ENCODE measurements at regions not wholly inside any gene's neighbourhood (a gene's known extent, or its start where the extent isn't known, plus 50 kb on each side); places are given as distances from the start of the nearest gene placed in this dataset.

GRCh38 chr6:28719275-28719940 lies 193.7 kb downstream of the GPX5 start:
- Histone ChIP-seq H3K4me3 (ENCODE audit: low read depth in 1 of 5, low read length in 5 of 5) (no peak overlapping the region), H3K36me3 (ENCODE audit: control insufficient read depth in 5 of 5, insufficient read depth in 5 of 5, low read length in 5 of 5) (no peaks in the 10 kb centered on the region), H3K27ac (ENCODE audit: low read depth, low read length) (no peak overlapping the region), H3K9me3 (ENCODE audit: control insufficient read depth in 5 of 5, low read length in 5 of 5) (no peaks in the 10 kb centered on the region), H3K9ac (ENCODE audit: low read length in 5 of 5) (no peak overlapping the region), H3K4me1 (ENCODE audit: control insufficient read depth in 5 of 5, insufficient read depth in 5 of 5, low read length in 5 of 5) (no peaks in the 10 kb centered on the region), H3K27me3 (ENCODE audit: control insufficient read depth in 5 of 5, insufficient read depth in 4 of 5, low read length in 5 of 5) (peaks cover 5 to 10% (median 7%) of the 10 kb centered on the region in 5 donors)

DNA sequence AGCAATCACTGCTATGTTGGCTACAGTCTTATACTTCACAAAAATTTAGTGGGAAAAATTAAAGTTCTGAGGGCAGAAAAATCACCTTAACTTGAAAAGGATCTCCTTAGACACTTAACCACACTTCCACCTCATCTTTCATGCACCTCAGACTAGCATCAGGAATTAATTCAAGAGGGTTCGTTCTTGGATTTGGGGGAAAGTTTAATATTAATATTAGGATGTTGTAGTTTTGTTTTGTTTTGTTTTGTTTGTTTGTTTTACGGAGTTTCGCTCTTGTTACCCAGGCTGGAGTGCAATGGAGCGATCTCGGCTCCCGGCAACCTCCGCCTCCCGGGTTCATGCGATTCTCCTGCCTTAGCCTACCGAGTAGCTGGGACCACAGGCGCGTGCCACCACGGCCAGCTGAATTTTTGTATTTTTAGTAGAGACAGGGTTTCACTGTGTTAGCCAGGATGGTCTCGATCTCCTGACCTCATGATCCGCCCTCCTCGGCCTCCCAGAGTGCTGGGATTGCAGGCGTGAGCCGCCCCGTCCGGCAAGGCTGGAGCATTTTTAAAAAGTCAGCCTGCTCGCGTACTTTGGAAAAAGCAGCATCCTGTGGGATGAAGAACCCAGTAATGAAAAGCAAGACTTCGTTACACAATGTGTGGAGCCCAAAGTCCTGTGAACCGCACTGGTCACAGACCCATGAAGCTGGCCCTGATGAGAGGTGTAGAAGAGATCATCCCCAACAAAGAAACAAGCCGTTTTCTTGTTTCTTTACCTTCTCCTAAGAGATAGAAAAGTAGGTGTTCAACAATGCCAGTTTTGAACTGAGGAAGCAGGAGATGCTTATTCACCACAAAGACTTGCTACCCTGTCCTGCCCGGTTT lies 194.9 kb downstream of the GPX5 start:
- H3K4me1 ChIP-seq (ENCODE audit: control insufficient read depth in 5 of 5, insufficient read depth in 5 of 5, low read length in 5 of 5): no peaks in the 10 kb centered on the region
- no peaks in the 10 kb centered on the region for H3K9me3 ChIP-seq (ENCODE audit: control insufficient read depth in 5 of 5, low read length in 5 of 5)
- peaks cover 5 to 10% (median 7%) of the 10 kb centered on the region in 5 donors for H3K27me3 ChIP-seq (ENCODE audit: control insufficient read depth in 5 of 5, insufficient read depth in 4 of 5, low read length in 5 of 5)
- no peak overlapping the region for H3K27ac ChIP-seq (ENCODE audit: low read depth, low read length)
- no peak overlapping the region for H3K4me3 ChIP-seq (ENCODE audit: low read depth in 1 of 5, low read length in 5 of 5)
- H3K36me3 ChIP-seq (ENCODE audit: control insufficient read depth in 5 of 5, insufficient read depth in 5 of 5, low read length in 5 of 5): no peaks in the 10 kb centered on the region
- no peak overlapping the region for H3K9ac ChIP-seq (ENCODE audit: low read length in 5 of 5)

DNA sequence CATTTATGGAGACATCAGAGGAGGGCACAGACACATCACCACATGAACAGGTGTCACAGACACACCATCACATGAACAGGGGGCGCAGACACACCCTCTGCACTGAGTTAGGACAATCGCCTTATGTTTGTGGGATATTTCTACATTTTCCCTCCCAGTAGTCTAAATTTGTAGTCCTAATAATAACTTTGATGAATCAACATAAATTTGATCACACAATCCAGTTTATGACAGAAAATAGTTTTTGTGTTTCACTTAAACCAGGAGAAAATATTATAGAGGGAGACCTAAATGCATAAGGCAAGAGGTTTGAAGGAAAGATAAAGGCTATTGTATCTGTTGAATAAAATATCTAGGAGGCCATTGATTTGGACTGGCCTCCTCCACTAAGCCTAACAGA lies 195.7 kb downstream of the GPX5 start:
- Histone ChIP-seq H3K27me3 (ENCODE audit: control insufficient read depth in 5 of 5, insufficient read depth in 4 of 5, low read length in 5 of 5) (peaks cover 5 to 10% (median 7%) of the 10 kb centered on the region in 5 donors), H3K4me3 (ENCODE audit: low read depth in 1 of 5, low read length in 5 of 5) (no peak overlapping the region), H3K4me1 (ENCODE audit: control insufficient read depth in 5 of 5, insufficient read depth in 5 of 5, low read length in 5 of 5) (no peaks in the 10 kb centered on the region), H3K9me3 (ENCODE audit: control insufficient read depth in 5 of 5, low read length in 5 of 5) (no peaks in the 10 kb centered on the region), H3K27ac (ENCODE audit: low read depth, low read length) (no peak overlapping the region), H3K9ac (ENCODE audit: low read length in 5 of 5) (no peak overlapping the region), H3K36me3 (ENCODE audit: control insufficient read depth in 5 of 5, insufficient read depth in 5 of 5, low read length in 5 of 5) (no peaks in the 10 kb centered on the region)

- H3K27me3 ChIP-seq (ENCODE audit: control insufficient read depth in 5 of 5, insufficient read depth in 4 of 5, low read length in 5 of 5): peaks cover 5 to 7% (median 7%) of the 10 kb centered on the region in 5 donors
- H3K9ac ChIP-seq (ENCODE audit: low read length in 5 of 5): no peak overlapping the region
Measured at GRCh38 chr6:28724395-28724794, 198.7 kb downstream of the GPX5 start.

GRCh38 chr6:28725274-28725809 lies 198.4 kb downstream of the TRIM27 start:
- H3K4me3 ChIP-seq (ENCODE audit: low read depth in 1 of 5, low read length in 5 of 5): no peak overlapping the region
- H3K4me1 ChIP-seq (ENCODE audit: control insufficient read depth in 5 of 5, insufficient read depth in 5 of 5, low read length in 5 of 5): peaks cover 0 to 22% (median 9%) of the 10 kb centered on the region in 5 donors
- no peak overlapping the region for H3K27ac ChIP-seq (ENCODE audit: low read depth, low read length)
- H3K27me3 ChIP-seq (ENCODE audit: control insufficient read depth in 5 of 5, insufficient read depth in 4 of 5, low read length in 5 of 5): peaks cover 5 to 7% (median 7%) of the 10 kb centered on the region in 5 donors
- H3K36me3 ChIP-seq (ENCODE audit: control insufficient read depth in 5 of 5, insufficient read depth in 5 of 5, low read length in 5 of 5): no peaks in the 10 kb centered on the region
- H3K9ac ChIP-seq (ENCODE audit: low read length in 5 of 5): no peak overlapping the region
- peaks cover 0 to 4% (median 0%) of the 10 kb centered on the region in 5 donors for H3K9me3 ChIP-seq (ENCODE audit: control insufficient read depth in 5 of 5, low read length in 5 of 5)

More at GRCh38 chr6:28724395-28724794, 198.7 kb downstream of the GPX5 start:
- Histone ChIP-seq H3K27ac (ENCODE audit: low read depth, low read length) (no peak overlapping the region), H3K4me1 (ENCODE audit: control insufficient read depth in 5 of 5, insufficient read depth in 5 of 5, low read length in 5 of 5) (peaks cover 0 to 15% (median 4%) of the 10 kb centered on the region in 5 donors), H3K36me3 (ENCODE audit: control insufficient read depth in 5 of 5, insufficient read depth in 5 of 5, low read length in 5 of 5) (no peaks in the 10 kb centered on the region), H3K9me3 (ENCODE audit: control insufficient read depth in 5 of 5, low read length in 5 of 5) (no peaks in the 10 kb centered on the region), H3K4me3 (ENCODE audit: low read depth in 1 of 5, low read length in 5 of 5) (no peak overlapping the region)

- H3K36me3 ChIP-seq (ENCODE audit: control insufficient read depth in 5 of 5, insufficient read depth in 5 of 5, low read length in 5 of 5): no peaks in the 10 kb centered on the region
- H3K4me3 ChIP-seq (ENCODE audit: low read depth in 1 of 5, low read length in 5 of 5): no peak overlapping the region
- peaks cover 0 to 22% (median 9%) of the 10 kb centered on the region in 5 donors for H3K4me1 ChIP-seq (ENCODE audit: control insufficient read depth in 5 of 5, insufficient read depth in 5 of 5, low read length in 5 of 5)
- H3K27ac ChIP-seq (ENCODE audit: low read depth, low read length): no peak overlapping the region
- no peak overlapping the region for H3K9ac ChIP-seq (ENCODE audit: low read length in 5 of 5)
- H3K27me3 ChIP-seq (ENCODE audit: control insufficient read depth in 5 of 5, insufficient read depth in 4 of 5, low read length in 5 of 5): peaks cover 4 to 7% (median 7%) of the 10 kb centered on the region in 5 donors
- H3K9me3 ChIP-seq (ENCODE audit: control insufficient read depth in 5 of 5, low read length in 5 of 5): peaks cover 0 to 4% (median 0%) of the 10 kb centered on the region in 5 donors
Measured at GRCh38 chr6:28725890-28726348, 197.9 kb downstream of the TRIM27 start.

GRCh38 chr6:28726569-28727309 lies 197.0 kb downstream of the TRIM27 start:
- H3K36me3 ChIP-seq (ENCODE audit: control insufficient read depth in 5 of 5, insufficient read depth in 5 of 5, low read length in 5 of 5): no peaks in the 10 kb centered on the region
- H3K27ac ChIP-seq (ENCODE audit: low read depth, low read length): no peak overlapping the region
- H3K4me3 ChIP-seq (ENCODE audit: low read depth in 1 of 5, low read length in 5 of 5): no peak overlapping the region
- no peak overlapping the region for H3K9ac ChIP-seq (ENCODE audit: low read length in 5 of 5)
- peaks cover 2 to 7% (median 5%) of the 10 kb centered on the region in 5 donors for H3K27me3 ChIP-seq (ENCODE audit: control insufficient read depth in 5 of 5, insufficient read depth in 4 of 5, low read length in 5 of 5)
- peaks cover 0 to 4% (median 0%) of the 10 kb centered on the region in 5 donors for H3K9me3 ChIP-seq (ENCODE audit: control insufficient read depth in 5 of 5, low read length in 5 of 5)
- H3K4me1 ChIP-seq (ENCODE audit: control insufficient read depth in 5 of 5, insufficient read depth in 5 of 5, low read length in 5 of 5): peaks cover 0 to 22% (median 9%) of the 10 kb centered on the region in 5 donors

DNA sequence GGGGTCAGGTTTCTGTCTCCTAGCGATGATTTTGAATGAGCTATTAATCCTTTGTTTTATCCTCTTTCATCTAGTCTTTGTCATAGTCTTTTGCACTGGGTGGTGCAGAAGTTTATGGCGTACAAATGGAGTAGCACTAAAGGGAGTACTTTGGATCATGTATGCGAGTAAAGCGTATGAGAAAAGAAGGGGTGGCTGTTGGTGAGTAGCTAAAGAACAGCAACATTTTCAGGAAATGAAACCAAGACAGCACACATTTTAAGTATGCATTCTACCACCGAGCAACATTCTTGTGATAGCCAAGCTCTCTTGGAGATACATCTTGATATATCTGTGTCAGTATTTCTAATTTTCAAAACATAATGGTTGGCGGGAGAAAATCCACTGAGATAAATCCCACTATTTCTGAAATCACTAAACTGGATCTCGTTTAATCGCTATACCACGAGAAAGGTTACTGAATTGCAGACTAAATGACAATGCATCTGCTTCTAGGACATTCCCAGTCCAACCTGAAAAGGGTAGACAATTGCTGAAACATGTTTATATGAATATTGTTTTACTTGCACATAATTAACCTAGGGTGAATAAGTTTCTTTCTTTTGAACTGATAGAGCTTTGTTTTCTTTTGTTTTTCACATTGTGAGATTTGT lies 196.1 kb downstream of the TRIM27 start:
- Histone ChIP-seq H3K36me3 (ENCODE audit: control insufficient read depth in 5 of 5, insufficient read depth in 5 of 5, low read length in 5 of 5) (no peaks in the 10 kb centered on the region), H3K4me3 (ENCODE audit: low read depth in 1 of 5, low read length in 5 of 5) (no peak overlapping the region), H3K9ac (ENCODE audit: low read length in 5 of 5) (no peak overlapping the region), H3K27me3 (ENCODE audit: control insufficient read depth in 5 of 5, insufficient read depth in 4 of 5, low read length in 5 of 5) (peaks cover under 1 to 6% (median 4%) of the 10 kb centered on the region in 5 donors), H3K27ac (ENCODE audit: low read depth, low read length) (no peak overlapping the region), H3K4me1 (ENCODE audit: control insufficient read depth in 5 of 5, insufficient read depth in 5 of 5, low read length in 5 of 5) (peaks cover 0 to 22% (median 9%) of the 10 kb centered on the region in 5 donors), H3K9me3 (ENCODE audit: control insufficient read depth in 5 of 5, low read length in 5 of 5) (peaks cover 0 to 5% (median 0%) of the 10 kb centered on the region in 5 donors)
